ENCODE measurements at regions not wholly inside any gene's neighbourhood (a gene's known extent, or its start where the extent isn't known, plus 50 kb on each side); places are given as distances from the start of the nearest gene placed in this dataset.

DNA sequence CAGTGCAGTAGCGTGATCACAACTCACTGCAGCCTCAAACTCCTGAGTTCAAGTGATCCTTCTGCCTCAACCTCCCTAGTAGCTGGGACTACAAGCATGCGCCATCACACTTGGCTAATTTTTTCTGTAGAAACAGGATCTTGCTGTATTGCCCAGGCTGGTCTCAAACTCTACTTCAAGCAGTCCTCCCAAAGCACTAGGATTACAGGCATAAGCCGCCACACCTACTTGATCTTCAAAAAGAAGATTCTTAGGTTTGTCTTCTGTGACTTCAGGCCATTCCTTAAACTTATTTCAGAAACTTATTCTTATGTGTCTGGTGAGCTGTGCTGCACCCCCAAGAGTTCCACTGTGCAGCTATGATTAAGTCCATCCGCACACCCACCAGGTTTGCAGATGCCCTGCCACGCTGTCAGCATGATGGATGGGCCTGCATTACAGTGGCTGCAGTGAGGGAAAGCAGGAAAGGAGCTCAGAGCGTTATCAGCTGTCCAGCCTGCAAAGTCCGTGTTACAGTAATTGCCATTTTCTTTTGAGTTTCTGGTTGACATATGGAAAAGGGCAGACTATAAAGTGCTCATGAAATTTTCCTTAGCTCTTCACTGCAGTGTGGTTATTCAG, 146.6 kb downstream of the AASDH start:
- TF ChIP-seq JUND (IDR thresholded peaks at IDR 0.05; ENCODE audit: low read length) (no peak), TCF12 (IDR thresholded peaks at IDR 0.05; ENCODE audit: low read depth, low read length) (no peak), SUZ12 (IDR thresholded peaks at IDR 0.05; ENCODE audit: low read length) (no peak), POLR2A (IDR thresholded peaks at IDR 0.05; ENCODE audit: control extremely low read depth in 1 of 2, low read depth in 2 of 2, low read length in 2 of 2) (no peak), BCL11A (IDR thresholded peaks at IDR 0.05; ENCODE audit: low read depth in 2 of 2, low read length in 2 of 2) (no peak), FOSL1 (IDR thresholded peaks at IDR 0.05; ENCODE audit: insufficient read depth, low read depth, low read length) (no peak), KDM1A (IDR thresholded peaks at IDR 0.05; ENCODE audit: borderline replicate concordance, low read length) (no peak), JUN (IDR thresholded peaks at IDR 0.05; ENCODE audit: low read depth, low read length) (no peak)
- TF ChIP-seq, protein P1, sequence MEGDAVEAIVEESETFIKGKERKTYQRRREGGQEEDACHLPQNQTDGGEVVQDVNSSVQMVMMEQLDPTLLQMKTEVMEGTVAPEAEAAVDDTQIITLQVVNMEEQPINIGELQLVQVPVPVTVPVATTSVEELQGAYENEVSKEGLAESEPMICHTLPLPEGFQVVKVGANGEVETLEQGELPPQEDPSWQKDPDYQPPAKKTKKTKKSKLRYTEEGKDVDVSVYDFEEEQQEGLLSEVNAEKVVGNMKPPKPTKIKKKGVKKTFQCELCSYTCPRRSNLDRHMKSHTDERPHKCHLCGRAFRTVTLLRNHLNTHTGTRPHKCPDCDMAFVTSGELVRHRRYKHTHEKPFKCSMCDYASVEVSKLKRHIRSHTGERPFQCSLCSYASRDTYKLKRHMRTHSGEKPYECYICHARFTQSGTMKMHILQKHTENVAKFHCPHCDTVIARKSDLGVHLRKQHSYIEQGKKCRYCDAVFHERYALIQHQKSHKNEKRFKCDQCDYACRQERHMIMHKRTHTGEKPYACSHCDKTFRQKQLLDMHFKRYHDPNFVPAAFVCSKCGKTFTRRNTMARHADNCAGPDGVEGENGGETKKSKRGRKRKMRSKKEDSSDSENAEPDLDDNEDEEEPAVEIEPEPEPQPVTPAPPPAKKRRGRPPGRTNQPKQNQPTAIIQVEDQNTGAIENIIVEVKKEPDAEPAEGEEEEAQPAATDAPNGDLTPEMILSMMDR (IDR thresholded peaks at IDR 0.05; ENCODE audit: control extremely low read depth in 1 of 3, insufficient read depth in 1 of 3, low read depth in 1 of 3, low read length in 3 of 3): no peak
